HEK293 (cell line): ENCODE measurements at regions not wholly inside any gene's neighbourhood (a gene's known extent, or its start where the extent isn't known, plus 50 kb on each side); places are given as distances from the start of the nearest gene placed in this dataset.
A peak's percentile ranks its signal among the peaks of the same experiment; 100 is the strongest.

Experiments
- CTCF ChIA-PET: fragments of 350-600 bp; formaldehyde crosslinking; extraction: SDS; loops from one replicate; lab custom pipeline; 2021; ENCODE audit warnings: antibody characterized with exemption; lab: Yijun Ruan, JAX
- POLR2A ChIA-PET: fragments of 300-600 bp; formaldehyde crosslinking; extraction: SDS; loops from one replicate; lab custom pipeline; 2020; ENCODE audit warnings: antibody characterized with exemption, inconsistent platforms; lab: Yijun Ruan, JAX
- H3K27ac ChIP-seq: fragments of 200-500 bp; sonication (Bioruptor generic); 2 replicates; pipeline ENCODE4 v1.5.1; 2014; ENCODE audit warnings: low read depth, low read length, control low read depth, inconsistent platforms; ENCODE audit errors: extremely low read depth
- H3K36me3 ChIP-seq, 2 experiments: fragments of 200-500 bp in 1 of 2; sonication (Bioruptor generic) in 1 of 2; 1 replicate in 1 of 2; 2 replicates in 1 of 2; pipeline ENCODE4 v1.5.1; 2014 to 2017; ENCODE audit warnings: inconsistent platforms in 2 of 2, low read length in 2 of 2; ENCODE audit not compliant: control insufficient read depth in 2 of 2, insufficient read depth in 1 of 2
- H3K4me1 ChIP-seq: fragments of 200-500 bp; sonication (Bioruptor generic); 2 replicates; pipeline ENCODE4 v1.5.1; 2014; ENCODE audit warnings: mild to moderate bottlenecking, low read length, inconsistent platforms; ENCODE audit not compliant: control insufficient read depth, insufficient read depth
- H3K4me3 ChIP-seq: 2 replicates; pipeline ENCODE4 v1.5.1; 2011; ENCODE audit warnings: low read depth, mild to moderate bottlenecking, control low read depth, low read length, moderate library complexity
- H3K9me3 ChIP-seq: fragments of 200-500 bp; sonication (Bioruptor generic); 2 replicates; pipeline ENCODE4 v1.5.1; 2014; ENCODE audit warnings: low read depth, low read length, inconsistent platforms; ENCODE audit not compliant: control insufficient read depth, insufficient read depth
- GFI1B ChIP-seq: fragments of 450-650 bp; formaldehyde crosslinking; IDR thresholded peaks from 2 replicates; pipeline ENCODE4 v1.5.1; 2016; ENCODE audit warnings: missing biosample characterization, missing genetic modification characterization
- KLF10 ChIP-seq: fragments of 450-650 bp; IDR thresholded peaks from 2 replicates; pipeline ENCODE4 v1.5.1; 2018; ENCODE audit warnings: missing biosample characterization, mild to moderate bottlenecking, missing genetic modification characterization
- KLF8 ChIP-seq: fragments of 450-650 bp; formaldehyde crosslinking; IDR thresholded peaks from 2 replicates; pipeline ENCODE4 v1.5.1; 2016; ENCODE audit warnings: missing biosample characterization, missing genetic modification characterization
- MZF1 ChIP-seq: fragments of 450-650 bp; formaldehyde crosslinking; IDR thresholded peaks from 2 replicates; pipeline ENCODE4 v1.5.1; 2017; ENCODE audit warnings: missing biosample characterization, missing genetic modification characterization, borderline replicate concordance
- OSR2 ChIP-seq: fragments of 450-650 bp; formaldehyde crosslinking; IDR thresholded peaks from 2 replicates; pipeline ENCODE4 v1.5.1; 2016; ENCODE audit warnings: missing biosample characterization, missing genetic modification characterization
- ZBTB17 ChIP-seq: fragments of 450-650 bp; formaldehyde crosslinking; IDR thresholded peaks from 2 replicates; pipeline ENCODE4 v1.5.1; 2016; ENCODE audit warnings: missing biosample characterization, missing genetic modification characterization
- ZFP41 ChIP-seq: fragments of 450-650 bp; formaldehyde crosslinking; IDR thresholded peaks from 2 replicates; pipeline ENCODE4 v1.5.1; 2016; ENCODE audit warnings: missing biosample characterization, missing genetic modification characterization, borderline replicate concordance
- ZNF10 ChIP-seq: fragments of 450-650 bp; formaldehyde crosslinking; IDR thresholded peaks from 2 replicates; pipeline ENCODE4 v1.5.1; 2017; ENCODE audit warnings: missing biosample characterization, missing genetic modification characterization
- ZNF112 ChIP-seq: fragments of 450-650 bp; formaldehyde crosslinking; IDR thresholded peaks from 2 replicates; pipeline ENCODE4 v1.5.0; 2017; ENCODE audit warnings: missing biosample characterization, missing genetic modification characterization
- ZNF175 ChIP-seq: fragments of 450-650 bp; formaldehyde crosslinking; IDR thresholded peaks from 2 replicates; pipeline ENCODE4 v1.5.1; 2016; ENCODE audit warnings: missing biosample characterization, missing genetic modification characterization
- ZNF24 ChIP-seq: fragments of 450-650 bp; formaldehyde crosslinking; IDR thresholded peaks from 2 replicates; pipeline ENCODE4 v1.5.1; 2016; ENCODE audit warnings: missing biosample characterization, missing genetic modification characterization
- ZNF324 ChIP-seq: fragments of 450-650 bp; formaldehyde crosslinking; IDR thresholded peaks from 2 replicates; pipeline ENCODE4 v1.5.1; 2016; ENCODE audit warnings: missing biosample characterization, missing genetic modification characterization
- ZNF335 ChIP-seq: fragments of 450-650 bp; formaldehyde crosslinking; conservative IDR thresholded peaks from 2 replicates; pipeline ENCODE4 v1.5.1; 2016; ENCODE audit warnings: missing biosample characterization, missing genetic modification characterization
- ZNF404 ChIP-seq: fragments of 450-650 bp; formaldehyde crosslinking; IDR thresholded peaks from 2 replicates; pipeline ENCODE4 v1.5.1; 2017; ENCODE audit warnings: missing biosample characterization, missing genetic modification characterization
- ZNF629 ChIP-seq: fragments of 450-650 bp; formaldehyde crosslinking; IDR thresholded peaks from 2 replicates; pipeline ENCODE4 v1.5.1; 2017; ENCODE audit warnings: missing biosample characterization, missing genetic modification characterization
- ZNF664 ChIP-seq: fragments of 450-650 bp; formaldehyde crosslinking; IDR thresholded peaks from 2 replicates; pipeline ENCODE4 v1.5.1; 2016; ENCODE audit warnings: missing biosample characterization, missing genetic modification characterization
- ZNF768 ChIP-seq: fragments of 450-650 bp; formaldehyde crosslinking; IDR thresholded peaks from 2 replicates; pipeline ENCODE4 v1.5.1; 2018; ENCODE audit warnings: missing biosample characterization, mild to moderate bottlenecking, missing genetic modification characterization
- ZNF776 ChIP-seq: fragments of 450-650 bp; formaldehyde crosslinking; IDR thresholded peaks from 2 replicates; pipeline ENCODE4 v1.5.0; 2017; ENCODE audit warnings: missing biosample characterization, missing genetic modification characterization, borderline replicate concordance
- ZNF837 ChIP-seq: fragments of 450-650 bp; formaldehyde crosslinking; IDR thresholded peaks from 2 replicates; pipeline ENCODE4 v1.5.1; 2016; ENCODE audit warnings: missing biosample characterization, missing genetic modification characterization
- TF ChIP-seq, protein P1 (sequence below): fragments of 450-650 bp; formaldehyde crosslinking; IDR thresholded peaks from 2 replicates; pipeline ENCODE4 v1.5.1; 2017; ENCODE audit warnings: missing biosample characterization, mild to moderate bottlenecking, missing genetic modification characterization, moderate library complexity
- TF ChIP-seq, protein P2 (sequence below): fragments of 450-650 bp; formaldehyde crosslinking; IDR thresholded peaks from 2 replicates; pipeline ENCODE4 v1.5.1; 2016; ENCODE audit warnings: missing biosample characterization, missing genetic modification characterization
- TF ChIP-seq, protein P3 (sequence below): fragments of 450-650 bp; formaldehyde crosslinking; IDR thresholded peaks from 2 replicates; pipeline ENCODE4 v1.5.1; 2016; ENCODE audit warnings: missing biosample characterization, missing genetic modification characterization
- TF ChIP-seq, protein P4 (sequence below): fragments of 450-650 bp; formaldehyde crosslinking; IDR thresholded peaks from 2 replicates; pipeline ENCODE4 v1.5.1; 2016; ENCODE audit warnings: missing biosample characterization, missing genetic modification characterization
- TF ChIP-seq, protein P5 (sequence below): fragments of 450-650 bp; formaldehyde crosslinking; IDR thresholded peaks from 2 replicates; pipeline ENCODE4 v1.5.1; 2016; ENCODE audit warnings: missing biosample characterization, missing genetic modification characterization
- TF ChIP-seq, protein P6 (sequence below): fragments of 450-650 bp; formaldehyde crosslinking; IDR thresholded peaks from 2 replicates; pipeline ENCODE4 v1.5.1; 2016; ENCODE audit warnings: missing biosample characterization, missing genetic modification characterization

DNA sequence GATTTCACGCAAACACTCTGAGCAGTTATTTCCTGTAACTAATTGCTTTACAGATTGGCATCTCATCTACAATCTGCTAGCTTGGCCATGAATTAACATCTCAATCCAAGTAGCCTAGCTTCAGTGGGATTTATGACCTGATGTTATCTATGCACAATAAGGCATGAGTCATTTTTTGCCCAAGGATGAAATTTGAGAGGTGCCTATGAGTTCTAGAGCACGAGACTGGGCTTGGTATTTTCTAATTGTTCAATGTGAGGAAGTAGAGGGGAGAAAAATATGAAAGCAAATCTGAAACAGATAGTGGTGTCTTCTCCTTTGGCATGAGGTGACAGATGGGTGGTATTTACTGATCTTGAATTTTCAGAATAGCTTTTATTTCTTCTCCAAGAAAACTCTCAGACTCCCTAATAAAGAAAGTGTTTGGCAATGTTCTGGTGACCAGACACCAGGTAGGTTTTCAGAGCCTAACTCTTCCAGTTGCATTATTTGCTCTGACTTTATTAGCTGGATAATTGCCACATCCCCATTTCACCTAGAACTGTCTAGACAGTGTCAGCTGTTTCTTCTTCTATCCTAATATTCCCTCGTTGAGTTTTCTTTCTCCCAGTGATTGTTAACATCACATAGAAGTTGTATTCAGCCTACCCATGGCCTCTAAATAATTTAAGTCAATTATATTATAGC lies 301.0 kb upstream of the UMPS start (continued):
- TF ChIP-seq, protein P1, sequence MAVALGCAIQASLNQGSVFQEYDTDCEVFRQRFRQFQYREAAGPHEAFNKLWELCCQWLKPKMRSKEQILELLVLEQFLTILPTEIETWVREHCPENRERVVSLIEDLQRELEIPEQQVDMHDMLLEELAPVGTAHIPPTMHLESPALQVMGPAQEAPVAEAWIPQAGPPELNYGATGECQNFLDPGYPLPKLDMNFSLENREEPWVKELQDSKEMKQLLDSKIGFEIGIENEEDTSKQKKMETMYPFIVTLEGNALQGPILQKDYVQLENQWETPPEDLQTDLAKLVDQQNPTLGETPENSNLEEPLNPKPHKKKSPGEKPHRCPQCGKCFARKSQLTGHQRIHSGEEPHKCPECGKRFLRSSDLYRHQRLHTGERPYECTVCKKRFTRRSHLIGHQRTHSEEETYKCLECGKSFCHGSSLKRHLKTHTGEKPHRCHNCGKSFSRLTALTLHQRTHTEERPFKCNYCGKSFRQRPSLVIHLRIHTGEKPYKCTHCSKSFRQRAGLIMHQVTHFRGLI (tag by site-specific recombination), result peak; percentile 58; the same call in 1 of the 2 replicates
- TF ChIP-seq, protein P2, sequence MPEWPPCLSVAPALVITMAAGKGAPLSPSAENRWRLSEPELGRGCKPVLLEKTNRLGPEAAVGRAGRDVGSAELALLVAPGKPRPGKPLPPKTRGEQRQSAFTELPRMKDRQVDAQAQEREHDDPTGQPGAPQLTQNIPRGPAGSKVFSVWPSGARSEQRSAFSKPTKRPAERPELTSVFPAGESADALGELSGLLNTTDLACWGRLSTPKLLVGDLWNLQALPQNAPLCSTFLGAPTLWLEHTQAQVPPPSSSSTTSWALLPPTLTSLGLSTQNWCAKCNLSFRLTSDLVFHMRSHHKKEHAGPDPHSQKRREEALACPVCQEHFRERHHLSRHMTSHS (tag by site-specific recombination), result peak; percentile 87; the same call in 1 of the 2 replicates
- TF ChIP-seq ZNF837 (tag by site-specific recombination) (no peak), ZNF24 (tag by site-specific recombination) (peak; percentile 93), MZF1 (tag by site-specific recombination) (0 out of 2 replicates have a peak, but pooled peaks have one; percentile 47), ZNF112 (tag by site-specific recombination) (no peak)
- TF ChIP-seq, protein P3, sequence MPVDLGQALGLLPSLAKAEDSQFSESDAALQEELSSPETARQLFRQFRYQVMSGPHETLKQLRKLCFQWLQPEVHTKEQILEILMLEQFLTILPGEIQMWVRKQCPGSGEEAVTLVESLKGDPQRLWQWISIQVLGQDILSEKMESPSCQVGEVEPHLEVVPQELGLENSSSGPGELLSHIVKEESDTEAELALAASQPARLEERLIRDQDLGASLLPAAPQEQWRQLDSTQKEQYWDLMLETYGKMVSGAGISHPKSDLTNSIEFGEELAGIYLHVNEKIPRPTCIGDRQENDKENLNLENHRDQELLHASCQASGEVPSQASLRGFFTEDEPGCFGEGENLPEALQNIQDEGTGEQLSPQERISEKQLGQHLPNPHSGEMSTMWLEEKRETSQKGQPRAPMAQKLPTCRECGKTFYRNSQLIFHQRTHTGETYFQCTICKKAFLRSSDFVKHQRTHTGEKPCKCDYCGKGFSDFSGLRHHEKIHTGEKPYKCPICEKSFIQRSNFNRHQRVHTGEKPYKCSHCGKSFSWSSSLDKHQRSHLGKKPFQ (tag by site-specific recombination), result peak; percentile 55; the same call in 1 of the 2 replicates

DNA sequence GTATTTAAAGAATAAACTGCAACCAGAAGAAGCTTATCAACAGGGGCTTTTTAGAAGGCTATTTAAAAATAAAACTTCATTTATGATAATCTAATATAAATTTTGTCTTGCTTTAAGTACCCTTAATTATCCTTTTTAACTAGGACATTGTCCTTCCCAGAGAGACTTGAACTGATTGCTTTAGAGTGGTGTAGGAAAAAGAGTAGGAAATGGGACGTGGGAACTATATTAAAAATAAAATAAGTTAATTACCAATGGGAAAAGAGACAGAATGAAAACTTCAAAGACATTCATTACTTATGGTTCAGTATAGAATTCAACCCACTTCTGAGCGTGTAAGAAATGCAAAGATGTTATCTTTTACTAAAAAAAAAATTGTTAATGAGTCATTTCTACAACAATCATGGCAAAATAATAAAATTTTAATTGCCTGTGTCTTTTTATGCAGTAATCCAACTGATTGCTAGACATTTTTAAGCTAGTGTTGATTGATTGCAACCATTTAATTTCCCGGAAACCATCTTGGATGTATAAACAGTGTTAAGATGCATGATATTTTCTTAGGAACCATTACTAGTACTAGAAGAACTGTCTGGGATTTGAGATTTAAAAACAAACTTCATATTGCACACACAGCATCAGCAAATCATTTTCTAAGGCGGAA lies 298.8 kb upstream of the UMPS start:
- POLR2A ChIA-PET, result no interaction called here
- TF ChIP-seq ZNF404 (tag by site-specific recombination), result no peak
- TF ChIP-seq, protein P4, sequence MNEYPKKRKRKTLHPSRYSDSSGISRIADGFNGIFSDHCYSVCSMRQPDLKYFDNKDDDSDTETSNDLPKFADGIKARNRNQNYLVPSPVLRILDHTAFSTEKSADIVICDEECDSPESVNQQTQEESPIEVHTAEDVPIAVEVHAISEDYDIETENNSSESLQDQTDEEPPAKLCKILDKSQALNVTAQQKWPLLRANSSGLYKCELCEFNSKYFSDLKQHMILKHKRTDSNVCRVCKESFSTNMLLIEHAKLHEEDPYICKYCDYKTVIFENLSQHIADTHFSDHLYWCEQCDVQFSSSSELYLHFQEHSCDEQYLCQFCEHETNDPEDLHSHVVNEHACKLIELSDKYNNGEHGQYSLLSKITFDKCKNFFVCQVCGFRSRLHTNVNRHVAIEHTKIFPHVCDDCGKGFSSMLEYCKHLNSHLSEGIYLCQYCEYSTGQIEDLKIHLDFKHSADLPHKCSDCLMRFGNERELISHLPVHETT (tag by site-specific recombination), result 0 out of 2 replicates have a peak, but pooled peaks have one; percentile 29
- peak; percentile 72; the same call in 1 of the 2 replicates for TF ChIP-seq GFI1B
- TF ChIP-seq ZNF175, result no peak
- TF ChIP-seq KLF8 (tag by site-specific recombination), result peak; percentile 62
- TF ChIP-seq ZBTB17 (tag by site-specific recombination), result peak; percentile 32; the same call in 1 of the 2 replicates
- TF ChIP-seq, protein P5, sequence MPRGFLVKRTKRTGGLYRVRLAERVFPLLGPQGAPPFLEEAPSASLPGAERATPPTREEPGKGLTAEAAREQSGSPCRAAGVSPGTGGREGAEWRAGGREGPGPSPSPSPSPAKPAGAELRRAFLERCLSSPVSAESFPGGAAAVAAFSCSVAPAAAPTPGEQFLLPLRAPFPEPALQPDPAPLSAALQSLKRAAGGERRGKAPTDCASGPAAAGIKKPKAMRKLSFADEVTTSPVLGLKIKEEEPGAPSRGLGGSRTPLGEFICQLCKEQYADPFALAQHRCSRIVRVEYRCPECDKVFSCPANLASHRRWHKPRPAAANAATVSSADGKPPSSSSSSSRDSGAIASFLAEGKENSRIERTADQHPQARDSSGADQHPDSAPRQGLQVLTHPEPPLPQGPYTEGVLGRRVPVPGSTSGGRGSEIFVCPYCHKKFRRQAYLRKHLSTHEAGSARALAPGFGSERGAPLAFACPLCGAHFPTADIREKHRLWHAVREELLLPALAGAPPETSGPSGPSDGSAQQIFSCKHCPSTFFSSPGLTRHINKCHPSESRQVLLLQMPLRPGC (tag by site-specific recombination), result peak; percentile 44; the same call in 1 of the 2 replicates
- no peak for TF ChIP-seq ZNF664 (tag by site-specific recombination)
- TF ChIP-seq, protein P6, sequence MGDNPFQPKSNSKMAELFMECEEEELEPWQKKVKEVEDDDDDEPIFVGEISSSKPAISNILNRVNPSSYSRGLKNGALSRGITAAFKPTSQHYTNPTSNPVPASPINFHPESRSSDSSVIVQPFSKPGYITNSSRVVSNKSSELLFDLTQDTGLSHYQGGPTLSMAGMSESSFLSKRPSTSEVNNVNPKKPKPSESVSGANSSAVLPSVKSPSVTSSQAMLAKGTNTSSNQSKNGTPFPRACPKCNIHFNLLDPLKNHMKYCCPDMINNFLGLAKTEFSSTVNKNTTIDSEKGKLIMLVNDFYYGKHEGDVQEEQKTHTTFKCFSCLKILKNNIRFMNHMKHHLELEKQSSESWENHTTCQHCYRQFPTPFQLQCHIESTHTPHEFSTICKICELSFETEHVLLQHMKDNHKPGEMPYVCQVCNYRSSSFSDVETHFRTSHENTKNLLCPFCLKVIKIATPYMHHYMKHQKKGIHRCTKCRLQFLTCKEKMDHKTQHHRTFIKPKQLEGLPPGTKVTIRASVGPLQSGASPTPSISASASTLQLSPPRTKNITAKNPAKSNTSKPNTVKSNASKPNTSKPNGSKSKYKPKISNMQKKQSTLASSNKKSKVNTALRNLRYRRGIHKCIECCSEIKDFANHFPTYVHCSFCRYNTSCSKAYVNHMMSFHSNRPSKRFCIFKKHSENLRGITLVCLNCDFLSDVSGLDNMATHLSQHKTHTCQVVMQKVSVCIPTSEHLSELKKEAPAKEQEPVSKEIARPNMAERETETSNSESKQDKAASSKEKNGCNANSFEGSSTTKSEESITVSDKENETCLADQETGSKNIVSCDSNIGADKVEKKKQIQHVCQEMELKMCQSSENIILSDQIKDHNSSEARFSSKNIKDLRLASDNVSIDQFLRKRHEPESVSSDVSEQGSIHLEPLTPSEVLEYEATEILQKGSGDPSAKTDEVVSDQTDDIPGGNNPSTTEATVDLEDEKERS (tag by site-specific recombination), result no peak
- no peak for TF ChIP-seq ZFP41 (tag by site-specific recombination)
- TF ChIP-seq ZNF324 (tag by site-specific recombination), result no peak
- TF ChIP-seq ZNF768 (tag by site-specific recombination), result no peak
- peak; percentile 60; the same call in 1 of the 2 replicates for TF ChIP-seq ZNF629 (tag by site-specific recombination)
- no peak for TF ChIP-seq ZNF776 (tag by site-specific recombination)
- TF ChIP-seq OSR2 (tag by site-specific recombination), result peak; percentile 71
- TF ChIP-seq ZNF335 (tag by site-specific recombination), result no peak
- peak; percentile 42; the same call in 1 of the 2 replicates for TF ChIP-seq KLF10 (tag by site-specific recombination)
- TF ChIP-seq ZNF10 (tag by site-specific recombination), result no peak

More for the DNA sequence above, 298.8 kb upstream of the UMPS start:
- Histone ChIP-seq H3K27ac (no peak overlapping the region), H3K36me3 (peaks cover 0 to 4% of the 10 kb centered on the region in 2 experiments; a peak in 1 of 3 replicates), H3K9me3 (no peaks in the 10 kb centered on the region), H3K4me1 (peaks cover 11% of the 10 kb centered on the region), H3K4me3 (no peak overlapping the region)
- CTCF ChIA-PET, result interaction anchor here (1.1 kb wide), 1 partner anchor 37 kb away, joined by 3 read pairs; no protein-coding TSS in a partner anchor
